NCI-H2227 treated with DMSO at 0.1 percent for 48 hours (cell line): ENCODE measurements at regions not wholly inside any gene's neighbourhood (a gene's known extent, or its start where the extent isn't known, plus 50 kb on each side); places are given as distances from the start of the nearest gene placed in this dataset.

ENCODE experiments used
- DNase-seq: peaks from one replicate; lab custom pipeline; 2025; lab: John Stamatoyannopoulos, UW

GRCh38 chr12:24557738-24558137, 391.2 kb downstream of the BCAT1 start:
- no peak for DNase-seq

DNA sequence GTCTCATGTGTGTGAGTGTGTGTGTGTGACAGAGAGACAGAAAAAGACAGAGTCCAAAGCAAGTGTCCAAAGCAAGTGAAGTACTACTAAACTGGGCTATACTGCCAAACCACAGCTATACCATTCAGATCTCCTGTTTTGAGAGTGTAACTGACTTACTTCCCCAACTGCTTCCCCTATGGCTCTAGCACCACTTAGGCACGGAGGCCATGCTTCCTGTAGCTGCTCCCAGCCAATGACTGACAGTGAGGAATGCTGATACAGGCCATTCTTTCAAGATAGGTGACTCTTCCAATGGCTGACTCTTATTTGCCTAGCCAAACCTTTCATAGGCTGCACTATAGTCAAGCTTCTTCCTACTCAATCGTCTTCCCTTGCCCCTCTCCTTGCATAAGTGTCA, 393.2 kb downstream of the BCAT1 start:
- no peak for DNase-seq

DNA sequence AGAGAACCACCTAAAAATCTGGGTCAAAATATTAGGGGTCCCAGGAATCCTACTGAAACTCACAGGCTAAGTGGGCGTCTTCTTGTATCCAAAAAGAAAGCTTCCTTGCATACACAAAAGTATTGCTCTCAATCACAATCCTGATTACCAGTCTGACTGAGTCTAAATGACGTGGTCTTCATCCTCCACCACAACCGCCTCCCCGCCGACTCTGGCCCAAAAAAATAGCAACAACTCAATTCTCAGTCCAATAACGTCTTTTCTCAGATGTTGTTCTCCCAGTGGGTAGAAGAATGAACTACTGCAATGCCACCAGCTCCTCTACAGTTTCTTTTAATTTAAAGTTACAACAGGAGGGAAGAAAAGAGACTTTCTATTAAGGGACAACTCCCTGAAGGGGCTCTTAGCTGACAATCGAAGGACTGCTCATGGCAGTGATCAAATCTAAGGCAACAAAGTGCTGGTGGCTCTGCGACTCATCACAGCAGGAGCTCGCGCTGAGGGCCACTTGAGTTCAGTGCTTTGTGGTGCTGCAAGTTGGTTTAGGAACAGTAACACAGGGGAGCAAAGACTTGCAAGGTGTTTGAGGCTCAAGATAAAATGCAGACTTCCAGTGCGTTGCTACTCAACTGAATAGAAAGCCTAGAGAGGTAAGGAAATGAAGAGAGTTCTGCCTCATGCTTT, 394.1 kb downstream of the BCAT1 start:
- no peak for DNase-seq

DNA sequence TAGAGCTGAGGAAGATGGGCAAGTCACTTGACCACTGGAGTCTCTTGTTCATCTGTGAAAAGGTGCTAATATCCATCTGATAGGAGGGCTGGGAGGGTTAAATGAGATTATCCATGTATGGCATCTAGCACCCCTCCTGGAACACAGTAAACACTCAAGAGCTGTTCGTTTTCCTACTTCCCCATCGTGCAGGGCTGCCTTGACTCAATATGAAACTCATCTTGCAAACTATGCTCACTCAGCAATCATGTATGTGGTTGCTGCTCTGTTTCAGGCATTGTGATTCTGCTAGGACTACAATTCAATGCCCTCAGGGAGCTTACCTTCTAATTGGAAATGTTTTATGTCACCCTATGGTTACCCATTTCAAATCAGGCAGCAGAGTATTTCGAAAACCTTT, 395.6 kb downstream of the BCAT1 start:
- no peak for DNase-seq

- DNase-seq, result no peak
Observed at GRCh38 chr12:24551163-24551786, 397.6 kb downstream of the BCAT1 start.

GRCh38 chr12:24550609-24551008, 398.3 kb downstream of the BCAT1 start:
- DNase-seq, result no peak

DNA sequence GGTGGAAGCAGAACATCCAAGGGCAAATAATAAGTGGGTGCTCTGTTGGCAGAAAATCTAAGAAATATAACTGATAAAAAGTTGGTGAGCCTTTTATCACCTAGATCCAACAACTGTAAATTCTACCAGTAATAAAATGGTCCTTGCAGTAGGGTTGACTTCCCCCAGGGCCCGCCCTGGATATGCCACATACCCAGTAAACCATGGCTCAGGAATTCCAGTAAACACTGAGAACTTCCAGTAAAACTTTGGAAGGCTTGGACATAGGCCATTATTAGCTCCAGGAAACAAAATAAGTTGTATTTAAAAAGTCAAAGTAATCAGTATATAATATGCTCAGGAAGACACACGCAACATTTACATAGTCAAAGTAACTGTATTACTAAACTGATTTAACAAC, 402.2 kb downstream of the BCAT1 start:
- no peak for DNase-seq

DNA sequence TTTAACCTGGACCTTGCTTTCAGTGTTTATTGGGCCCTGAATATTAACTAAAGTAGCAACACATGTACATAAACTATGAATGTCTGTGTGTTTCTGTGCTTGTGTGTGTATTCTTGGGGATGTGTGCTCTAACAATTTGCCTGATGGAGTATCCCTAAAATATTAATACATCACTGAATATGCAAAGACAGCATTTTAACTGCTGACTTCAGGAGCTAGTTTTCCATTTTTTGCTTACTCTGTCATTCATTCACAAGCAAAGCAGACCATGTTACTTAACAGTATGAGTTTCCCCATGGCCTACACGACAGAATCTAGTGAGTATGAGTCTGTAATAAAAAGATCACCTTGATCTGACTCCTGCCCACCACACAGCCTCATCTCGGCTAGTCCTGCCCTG, 402.8 kb downstream of the BCAT1 start:
- no peak for DNase-seq

- no peak for DNase-seq
Observed at GRCh38 chr12:24544368-24544767, 404.5 kb downstream of the BCAT1 start.

DNA sequence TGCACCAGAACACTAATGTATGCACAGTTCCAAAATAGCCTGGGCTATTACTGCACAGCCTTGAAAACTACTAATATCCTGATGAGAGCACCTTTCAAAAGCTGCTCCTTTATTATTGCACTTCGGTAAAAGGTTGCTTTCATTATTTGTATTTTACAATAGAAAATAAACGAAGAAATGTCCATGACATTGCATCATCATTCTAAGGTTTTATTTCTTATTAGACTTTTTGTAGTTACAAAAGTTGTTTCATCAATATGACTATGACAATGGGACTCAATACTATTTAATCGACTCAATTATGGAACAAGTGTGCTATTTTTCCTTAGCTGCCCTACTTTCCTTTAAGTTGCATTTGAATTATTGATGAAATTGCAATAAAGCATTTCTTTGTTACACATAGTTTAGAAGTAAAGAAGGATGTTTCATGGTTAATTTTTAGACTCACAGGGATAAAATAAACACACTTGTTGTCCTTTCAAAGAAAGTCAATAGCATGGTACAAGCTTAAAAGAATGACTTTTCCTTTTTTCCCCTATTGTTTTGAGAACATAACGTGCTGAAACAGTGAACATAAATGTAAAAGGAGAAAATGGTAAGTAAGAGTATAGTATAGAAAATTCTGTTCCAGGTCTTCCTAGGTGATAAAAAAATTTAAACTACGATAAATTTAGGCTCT, 407.6 kb downstream of the BCAT1 start:
- no peak for DNase-seq

GRCh38 chr12:24539646-24540045, 409.3 kb downstream of the BCAT1 start:
- DNase-seq, result no peak

- no peak for DNase-seq
Observed at GRCh38 chr12:24537083-24537860, 411.6 kb downstream of the BCAT1 start.

DNA sequence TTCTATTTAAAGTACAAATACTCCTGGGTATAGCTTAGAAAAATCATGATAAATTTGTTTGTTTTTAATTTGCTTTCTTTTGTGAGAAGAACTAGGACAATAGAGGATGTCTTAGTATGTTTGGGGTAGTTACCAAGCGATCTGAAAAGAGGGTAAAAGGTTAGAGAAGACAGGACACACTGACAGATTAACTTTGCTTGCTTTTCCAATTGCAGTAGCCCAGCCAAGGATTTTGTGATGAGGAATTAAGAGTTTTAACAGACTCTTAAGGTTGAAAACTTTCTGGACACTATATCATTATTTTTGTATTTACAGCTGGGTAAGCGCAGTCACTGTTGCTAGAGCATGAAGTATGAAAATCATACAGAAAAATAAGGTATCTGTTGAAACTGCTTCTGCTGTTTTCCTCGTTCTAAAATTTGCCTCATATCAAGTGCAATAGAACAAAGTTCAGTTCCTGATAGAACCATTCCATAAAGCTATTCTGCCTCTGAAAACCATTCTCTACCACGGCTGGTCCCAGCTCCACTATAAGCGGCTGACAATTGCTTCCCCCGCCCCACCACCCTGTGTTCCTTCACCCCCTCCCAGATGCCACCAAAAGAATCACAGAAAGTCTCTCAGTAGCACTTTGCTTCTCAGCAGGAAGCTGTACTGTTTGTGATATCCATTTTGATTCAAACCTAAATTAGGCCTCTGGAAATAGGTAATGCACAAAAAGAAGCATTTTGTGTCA, 413.4 kb downstream of the BCAT1 start:
- DNase-seq, result peak; percentile 76

GRCh38 chr12:24534622-24535021, 414.3 kb downstream of the BCAT1 start:
- DNase-seq, result no peak

GRCh38 chr12:24533716-24534352, 415.1 kb downstream of the BCAT1 start:
- no peak for DNase-seq

DNA sequence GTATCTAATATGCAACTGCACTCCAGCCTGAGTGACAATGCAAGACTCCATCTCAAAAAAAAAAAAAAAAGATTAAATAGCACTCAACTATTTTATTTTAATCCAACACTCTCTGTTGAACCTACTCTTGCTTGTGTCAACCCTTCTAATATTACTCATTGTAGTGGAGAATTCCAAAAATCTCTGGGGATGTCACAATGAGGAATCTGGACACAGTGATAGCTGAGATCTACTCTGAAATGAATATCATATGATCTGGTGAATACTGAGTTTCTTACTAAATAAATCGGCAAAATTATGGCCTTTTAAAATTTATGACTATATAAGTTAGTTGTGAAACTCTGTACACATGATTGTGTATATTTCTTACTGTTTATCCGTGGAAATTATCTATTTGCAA, 418.2 kb downstream of the BCAT1 start:
- no peak for DNase-seq

DNA sequence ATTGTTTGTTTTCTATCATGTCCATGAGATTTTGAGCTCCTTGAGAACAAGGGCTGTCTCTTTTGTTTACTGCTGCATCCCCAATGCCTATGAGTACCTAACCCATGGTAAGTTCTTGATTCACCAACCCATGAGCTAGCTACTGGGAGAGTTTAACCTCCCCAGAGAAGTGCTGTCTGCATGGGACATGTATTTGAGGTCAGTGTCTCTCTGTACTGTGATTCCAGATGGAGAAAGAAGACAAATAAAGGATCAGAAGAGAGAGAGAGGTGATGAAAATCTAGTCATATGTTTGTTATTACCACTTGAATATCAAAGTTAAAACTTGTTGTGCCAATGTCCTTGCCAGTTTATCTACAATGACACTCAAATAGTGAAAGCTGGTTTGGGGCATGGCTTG, 421.8 kb downstream of the BCAT1 start:
- DNase-seq, result no peak

GRCh38 chr12:24522736-24523135, 426.2 kb downstream of the BCAT1 start:
- DNase-seq, result no peak

DNA sequence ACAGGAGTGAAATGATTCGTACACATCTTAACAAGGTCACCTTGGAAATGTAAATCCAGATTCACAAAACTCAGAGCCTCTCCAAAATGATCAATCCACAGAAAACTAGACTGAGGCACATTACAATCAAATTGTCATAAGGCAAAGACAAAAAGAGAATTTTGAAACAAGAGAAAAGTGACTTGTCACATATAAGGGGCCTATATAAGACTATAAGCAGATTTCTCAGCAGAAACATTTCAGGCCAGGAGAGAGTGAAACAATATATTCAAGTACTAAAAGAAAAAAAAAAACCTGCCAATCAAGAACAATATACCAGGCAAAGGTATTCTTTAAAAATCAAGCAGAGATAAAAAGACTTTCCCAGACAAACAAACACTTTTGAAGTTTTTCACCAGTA, 429.1 kb downstream of the BCAT1 start:
- DNase-seq, result no peak

GRCh38 chr12:24517000-24517399, 431.9 kb downstream of the BCAT1 start:
- DNase-seq, result no peak

GRCh38 chr12:24510581-24511125, 438.2 kb downstream of the BCAT1 start:
- DNase-seq, result no peak
